Nephron (organoid): ENCODE measurements at regions not wholly inside any gene's neighbourhood (a gene's known extent, or its start where the extent isn't known, plus 50 kb on each side); places are given as distances from the start of the nearest gene placed in this dataset.

Experiments
- H3K27ac Mint-ChIP-seq, 3 experiments: 2 replicates each; pipeline ENCODE4 v1.8.0; 2020; ENCODE audit warnings: mixed read lengths in 3 of 3, mild to moderate bottlenecking in 2 of 3, moderate library complexity in 1 of 3
- H3K27me3 Mint-ChIP-seq: 2 replicates; pipeline ENCODE4 v1.8.0; 2021; ENCODE audit warnings: low read depth, mild to moderate bottlenecking, moderate library complexity, mixed read lengths
- H3K36me3 Mint-ChIP-seq: 2 replicates; pipeline ENCODE4 v1.8.0; 2020; ENCODE audit warnings: low read depth, mixed read lengths
- H3K4me1 Mint-ChIP-seq: 2 replicates; pipeline ENCODE4 v1.8.0; 2020; ENCODE audit warnings: mixed read lengths
- H3K4me3 Mint-ChIP-seq, 3 experiments: 2 replicates each; pipeline ENCODE4 v1.8.0; 2020; ENCODE audit warnings: mild to moderate bottlenecking in 3 of 3, mixed read lengths in 3 of 3, moderate library complexity in 2 of 3
- H3K9me3 Mint-ChIP-seq: 2 replicates; pipeline ENCODE4 v1.8.0; 2020; ENCODE audit warnings: mixed read lengths
- CTCF ChIP-seq, 3 experiments: fragments of 200-600 bp; sonication (generic); IDR thresholded peaks; one replicate each; pipeline ENCODE4 v1.5.0; 2021; ENCODE audit warnings: antibody characterized with exemption in 3 of 3; ENCODE audit not compliant: unreplicated experiment in 3 of 3

GRCh38 chr7:7129381-7129780 lies 53.0 kb upstream of the C1GALT1 start:
- no peak for TF ChIP-seq CTCF (IDR thresholded peaks at IDR 0.05; ENCODE audit: unreplicated experiment in 3 of 3)
- Mint-ChIP-seq H3K36me3 (no peaks in the 10 kb centered on the region), H3K4me3 (no peak overlapping the region), H3K27me3 (peaks cover 8% of the 10 kb centered on the region), H3K27ac (no peak overlapping the region), H3K9me3 (no peaks in the 10 kb centered on the region), H3K4me1 (no peaks in the 10 kb centered on the region)

GRCh38 chr7:7131273-7131672 lies 51.1 kb upstream of the C1GALT1 start:
- no peaks in the 10 kb centered on the region for H3K36me3 Mint-ChIP-seq
- no peak overlapping the region for H3K27ac Mint-ChIP-seq
- H3K4me3 Mint-ChIP-seq = no peak overlapping the region
- peaks cover 8% of the 10 kb centered on the region for H3K27me3 Mint-ChIP-seq
- peaks cover 1% of the 10 kb centered on the region for H3K4me1 Mint-ChIP-seq
- no peak for TF ChIP-seq CTCF (IDR thresholded peaks at IDR 0.05; ENCODE audit: unreplicated experiment in 3 of 3)
- no peaks in the 10 kb centered on the region for H3K9me3 Mint-ChIP-seq
